Glutamatergic neuron (in vitro differentiated cells): ENCODE measurements at regions not wholly inside any gene's neighbourhood (a gene's known extent, or its start where the extent isn't known, plus 50 kb on each side); places are given as distances from the start of the nearest gene placed in this dataset.

Source experiments
- DNase-seq: peaks from one replicate; pipeline ENCODE4 v3.0.0; 2022
- H3K27ac Mint-ChIP-seq: one replicate; pipeline ENCODE4 v1.8.0; 2020; ENCODE audit warnings: mild to moderate bottlenecking, mixed read lengths, inconsistent platforms; ENCODE audit not compliant: unreplicated experiment
- H3K27me3 Mint-ChIP-seq: one replicate; pipeline ENCODE4 v1.8.0; 2020; ENCODE audit warnings: mild to moderate bottlenecking, moderate library complexity, mixed read lengths, inconsistent platforms; ENCODE audit not compliant: unreplicated experiment
- H3K36me3 Mint-ChIP-seq: one replicate; pipeline ENCODE4 v1.8.0; 2020; ENCODE audit warnings: mild to moderate bottlenecking, mixed read lengths, inconsistent platforms; ENCODE audit not compliant: unreplicated experiment
- H3K4me1 Mint-ChIP-seq: one replicate; pipeline ENCODE4 v1.8.0; 2020; ENCODE audit warnings: mild to moderate bottlenecking, low read depth, mixed read lengths, inconsistent platforms; ENCODE audit not compliant: unreplicated experiment
- H3K4me3 Mint-ChIP-seq: one replicate; pipeline ENCODE4 v1.8.0; 2020; ENCODE audit warnings: mild to moderate bottlenecking, mixed read lengths, inconsistent platforms; ENCODE audit not compliant: unreplicated experiment
- H3K9me3 Mint-ChIP-seq: one replicate; pipeline ENCODE4 v1.8.0; 2020; ENCODE audit warnings: mild to moderate bottlenecking, moderate library complexity, mixed read lengths, inconsistent platforms; ENCODE audit not compliant: unreplicated experiment
- TF ChIP-seq, protein P1 (sequence below): fragments of 200-600 bp; sonication (generic); IDR thresholded peaks from one replicate; pipeline ENCODE4 v1.5.0; 2021; ENCODE audit not compliant: partially characterized antibody, unreplicated experiment

DNA sequence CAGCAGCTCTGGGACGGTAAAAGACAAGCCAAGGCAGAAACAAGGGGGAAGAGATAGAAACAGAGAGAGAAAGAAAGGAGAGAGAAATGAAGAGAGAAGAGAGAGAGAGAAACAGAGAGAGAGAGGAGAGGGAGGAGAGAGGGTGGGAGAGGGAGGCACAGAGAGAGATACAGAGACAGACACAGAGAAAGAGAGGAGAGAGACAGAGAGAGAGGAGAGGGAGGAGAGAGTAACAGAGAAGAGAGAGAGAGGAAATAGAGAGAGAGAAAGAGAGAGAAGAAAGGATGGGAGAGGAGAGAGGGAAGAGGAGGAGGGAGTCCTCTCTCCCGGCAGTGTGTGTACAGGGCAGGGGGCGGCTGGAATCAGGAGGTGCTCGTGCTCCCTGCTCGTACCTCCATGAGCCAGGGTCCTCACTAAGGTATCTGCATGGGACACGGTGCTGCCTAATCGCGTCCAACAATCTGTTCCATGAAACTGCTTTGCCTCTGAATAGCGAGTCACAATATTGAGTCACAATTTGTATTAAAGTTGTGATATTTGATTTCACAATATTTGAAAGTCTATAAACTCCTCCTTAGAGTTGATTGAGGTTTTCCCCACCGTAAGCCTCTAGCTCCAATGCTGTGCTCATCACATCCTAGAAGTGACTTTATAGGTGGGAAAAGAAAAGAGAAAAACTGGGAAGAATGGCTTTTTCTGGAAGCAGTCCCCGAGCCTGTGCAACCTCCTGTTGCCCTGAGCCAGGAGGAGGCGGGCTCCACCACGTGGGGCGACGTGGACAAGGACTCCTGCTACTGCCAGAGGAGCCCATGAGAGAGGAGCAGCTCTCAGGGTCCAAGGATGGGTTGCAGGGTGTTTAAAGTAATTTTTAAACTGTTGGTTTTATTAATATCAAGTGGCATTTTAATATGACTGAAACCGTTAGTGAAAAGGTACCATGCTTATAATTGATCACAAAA is 81.7 kb upstream of the ARHGEF7 start:
- Mint-ChIP-seq H3K27ac (no peak overlapping the region), H3K27me3 (no peaks in the 10 kb centered on the region), H3K36me3 (no peaks in the 10 kb centered on the region), H3K4me3 (no peak overlapping the region), H3K4me1 (peaks cover 10% of the 10 kb centered on the region), H3K9me3 (peaks cover 2% of the 10 kb centered on the region)
- TF ChIP-seq, protein P1, sequence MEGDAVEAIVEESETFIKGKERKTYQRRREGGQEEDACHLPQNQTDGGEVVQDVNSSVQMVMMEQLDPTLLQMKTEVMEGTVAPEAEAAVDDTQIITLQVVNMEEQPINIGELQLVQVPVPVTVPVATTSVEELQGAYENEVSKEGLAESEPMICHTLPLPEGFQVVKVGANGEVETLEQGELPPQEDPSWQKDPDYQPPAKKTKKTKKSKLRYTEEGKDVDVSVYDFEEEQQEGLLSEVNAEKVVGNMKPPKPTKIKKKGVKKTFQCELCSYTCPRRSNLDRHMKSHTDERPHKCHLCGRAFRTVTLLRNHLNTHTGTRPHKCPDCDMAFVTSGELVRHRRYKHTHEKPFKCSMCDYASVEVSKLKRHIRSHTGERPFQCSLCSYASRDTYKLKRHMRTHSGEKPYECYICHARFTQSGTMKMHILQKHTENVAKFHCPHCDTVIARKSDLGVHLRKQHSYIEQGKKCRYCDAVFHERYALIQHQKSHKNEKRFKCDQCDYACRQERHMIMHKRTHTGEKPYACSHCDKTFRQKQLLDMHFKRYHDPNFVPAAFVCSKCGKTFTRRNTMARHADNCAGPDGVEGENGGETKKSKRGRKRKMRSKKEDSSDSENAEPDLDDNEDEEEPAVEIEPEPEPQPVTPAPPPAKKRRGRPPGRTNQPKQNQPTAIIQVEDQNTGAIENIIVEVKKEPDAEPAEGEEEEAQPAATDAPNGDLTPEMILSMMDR, result no peak
- DNase-seq, result no peak

DNA sequence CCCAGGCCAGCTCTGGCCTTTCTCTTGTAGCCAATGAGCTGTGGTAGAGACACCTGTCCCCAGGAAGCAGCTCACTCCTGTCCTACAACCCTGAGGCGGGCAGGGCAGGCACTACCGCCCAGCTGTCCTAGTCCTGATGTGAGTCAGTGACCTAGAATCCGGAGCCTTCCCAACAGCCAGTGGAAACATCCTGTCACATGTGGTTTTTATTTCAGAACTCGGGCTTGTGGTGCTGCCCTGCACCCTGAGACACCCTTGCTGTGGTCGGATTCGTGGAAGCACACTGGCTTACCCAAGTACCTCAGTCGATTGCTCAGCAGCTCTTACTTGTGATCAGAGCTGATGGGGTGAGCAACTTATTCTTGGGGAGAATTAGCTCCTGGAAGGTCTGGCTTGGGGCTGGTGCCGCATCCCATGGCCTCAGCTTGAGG is 83.6 kb upstream of the ARHGEF7 start:
- no peak overlapping the region for H3K4me3 Mint-ChIP-seq
- DNase-seq, result no peak
- TF ChIP-seq, protein P1, result no peak
- H3K36me3 Mint-ChIP-seq, result no peaks in the 10 kb centered on the region
- H3K9me3 Mint-ChIP-seq, result no peaks in the 10 kb centered on the region
- peaks cover under 1% of the 10 kb centered on the region for H3K4me1 Mint-ChIP-seq
- H3K27ac Mint-ChIP-seq, result no peak overlapping the region
- no peaks in the 10 kb centered on the region for H3K27me3 Mint-ChIP-seq

DNA sequence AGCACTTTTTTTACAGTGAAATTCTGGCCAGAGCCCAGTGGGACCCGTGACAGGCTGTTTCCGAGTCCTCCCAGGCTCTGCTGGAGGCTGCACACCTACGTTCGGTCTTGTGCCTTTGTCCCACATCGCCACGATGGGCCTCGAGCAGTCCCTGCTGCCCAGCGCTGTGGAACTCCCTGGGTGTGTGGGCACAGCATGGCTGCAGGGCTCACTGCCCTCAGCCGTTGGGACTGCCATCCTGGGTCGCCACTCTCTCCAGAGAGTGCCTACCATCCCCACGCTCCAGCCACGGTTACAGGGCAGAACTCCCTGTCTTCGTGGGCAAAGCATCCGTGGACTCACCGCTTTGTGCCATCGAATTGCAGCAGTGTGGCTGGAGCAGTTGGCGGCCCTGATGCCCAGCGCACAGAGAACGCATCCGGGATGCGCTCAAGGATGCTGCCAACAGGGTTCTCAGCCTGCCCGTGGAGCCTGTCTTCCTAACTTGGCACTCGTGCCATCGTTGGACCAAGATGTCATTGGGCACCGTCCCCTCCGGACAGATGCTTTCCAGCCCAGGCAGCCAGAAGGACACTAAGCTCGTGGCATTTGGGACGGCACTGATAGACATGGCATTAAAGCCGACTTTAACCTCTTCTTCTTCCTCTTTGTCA is 85.0 kb upstream of the ARHGEF7 start:
- no peaks in the 10 kb centered on the region for H3K9me3 Mint-ChIP-seq
- TF ChIP-seq, protein P1, result no peak
- no peak for DNase-seq
- H3K27me3 Mint-ChIP-seq, result no peaks in the 10 kb centered on the region
- H3K36me3 Mint-ChIP-seq, result no peaks in the 10 kb centered on the region
- H3K27ac Mint-ChIP-seq, result no peak overlapping the region
- H3K4me3 Mint-ChIP-seq, result no peak overlapping the region
- H3K4me1 Mint-ChIP-seq, result no peaks in the 10 kb centered on the region

DNA sequence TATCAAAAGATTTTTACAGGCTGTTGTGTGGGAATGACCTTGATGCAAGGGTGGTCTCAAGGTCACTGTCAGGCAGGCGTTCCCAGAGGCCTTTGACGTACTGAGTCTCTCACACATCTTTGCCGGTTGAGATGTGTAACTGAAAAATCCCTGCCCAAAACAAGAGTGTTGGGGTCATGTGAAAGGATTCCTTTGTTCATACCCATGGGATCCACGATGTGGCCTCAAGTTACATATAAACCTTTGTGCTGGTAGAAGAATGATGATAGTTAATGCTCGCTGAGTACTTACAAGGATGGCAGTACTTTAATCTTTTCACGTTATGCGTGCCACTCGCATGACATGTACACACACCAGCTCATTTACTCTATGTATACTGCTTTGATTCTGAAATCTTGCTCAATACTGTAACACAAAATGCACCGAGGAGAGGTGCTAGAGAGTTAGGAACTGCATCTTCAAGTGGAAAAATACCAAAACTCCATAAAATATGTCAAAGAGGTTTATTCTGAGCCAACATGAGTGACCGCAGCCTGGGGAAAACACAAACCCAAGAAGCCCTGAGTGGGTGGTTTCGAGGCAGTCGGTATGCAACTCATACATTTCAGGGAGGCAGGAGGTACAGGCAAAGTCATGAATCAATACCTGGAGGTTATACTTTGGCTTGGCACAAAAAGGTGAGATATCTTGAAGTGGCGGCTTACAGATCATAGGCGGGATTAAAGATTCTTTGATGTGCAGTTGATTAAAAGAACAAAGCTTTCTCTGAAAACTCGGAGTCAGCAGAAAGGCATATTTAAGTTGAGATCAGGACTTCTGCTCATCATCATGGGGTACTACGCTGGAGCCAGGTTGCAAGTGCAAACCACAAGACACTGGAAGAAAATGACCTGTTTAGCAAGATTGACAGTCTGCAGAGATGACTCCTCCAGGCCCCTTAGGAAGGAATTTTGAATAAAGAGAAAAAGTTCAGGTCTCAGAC is 87.4 kb upstream of the ARHGEF7 start:
- no peak overlapping the region for H3K4me3 Mint-ChIP-seq
- no peaks in the 10 kb centered on the region for H3K4me1 Mint-ChIP-seq
- no peaks in the 10 kb centered on the region for H3K27me3 Mint-ChIP-seq
- H3K36me3 Mint-ChIP-seq, result no peaks in the 10 kb centered on the region
- no peaks in the 10 kb centered on the region for H3K9me3 Mint-ChIP-seq
- no peak for DNase-seq
- TF ChIP-seq, protein P1, result no peak
- H3K27ac Mint-ChIP-seq, result no peak overlapping the region
